ENCODE measurements at regions not wholly inside any gene's neighbourhood (a gene's known extent, or its start where the extent isn't known, plus 50 kb on each side); places are given as distances from the start of the nearest gene placed in this dataset.
"Not testable (repeated sequence)": the region's sequence is repeated elsewhere in the genome, so short reads cannot be mapped to it uniquely, and the experiment has no call there.

DNA sequence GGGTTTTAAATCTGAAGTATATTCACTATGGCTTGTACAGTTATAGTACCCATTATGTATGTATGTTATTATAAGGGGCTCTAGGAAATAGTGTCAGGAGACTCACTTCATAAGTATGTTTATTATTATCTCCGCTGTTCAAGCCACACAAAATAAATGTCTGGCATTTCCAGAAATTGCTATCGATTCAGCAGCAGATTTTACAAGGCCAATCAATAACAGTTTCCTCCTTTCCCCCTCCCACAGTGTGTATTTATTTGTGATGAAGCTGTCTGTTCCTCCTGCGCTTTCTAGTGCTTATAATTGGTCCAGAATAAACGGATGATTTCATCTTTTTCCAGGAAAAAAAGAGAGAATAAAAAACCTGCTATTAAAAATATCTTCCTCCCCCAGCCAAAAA, 134.2 kb upstream of the LPP start:
- Mint-ChIP-seq H3K36me3 (no peaks in the 10 kb centered on the region), H3K27me3 (no peaks in the 10 kb centered on the region), H3K4me1 (ENCODE audit: unreplicated experiment) (peaks cover 9% of the 10 kb centered on the region), H3K9me3 (peaks cover 4% of the 10 kb centered on the region), H3K4me3 (no peak overlapping the region), H3K27ac (no peak overlapping the region)
- DNase-seq (ENCODE audit: extremely low spot score, unreplicated experiment) = no peak
- TF ChIP-seq, protein P1, sequence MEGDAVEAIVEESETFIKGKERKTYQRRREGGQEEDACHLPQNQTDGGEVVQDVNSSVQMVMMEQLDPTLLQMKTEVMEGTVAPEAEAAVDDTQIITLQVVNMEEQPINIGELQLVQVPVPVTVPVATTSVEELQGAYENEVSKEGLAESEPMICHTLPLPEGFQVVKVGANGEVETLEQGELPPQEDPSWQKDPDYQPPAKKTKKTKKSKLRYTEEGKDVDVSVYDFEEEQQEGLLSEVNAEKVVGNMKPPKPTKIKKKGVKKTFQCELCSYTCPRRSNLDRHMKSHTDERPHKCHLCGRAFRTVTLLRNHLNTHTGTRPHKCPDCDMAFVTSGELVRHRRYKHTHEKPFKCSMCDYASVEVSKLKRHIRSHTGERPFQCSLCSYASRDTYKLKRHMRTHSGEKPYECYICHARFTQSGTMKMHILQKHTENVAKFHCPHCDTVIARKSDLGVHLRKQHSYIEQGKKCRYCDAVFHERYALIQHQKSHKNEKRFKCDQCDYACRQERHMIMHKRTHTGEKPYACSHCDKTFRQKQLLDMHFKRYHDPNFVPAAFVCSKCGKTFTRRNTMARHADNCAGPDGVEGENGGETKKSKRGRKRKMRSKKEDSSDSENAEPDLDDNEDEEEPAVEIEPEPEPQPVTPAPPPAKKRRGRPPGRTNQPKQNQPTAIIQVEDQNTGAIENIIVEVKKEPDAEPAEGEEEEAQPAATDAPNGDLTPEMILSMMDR (conservative IDR thresholded peaks at IDR 0.05) = no peak

DNA sequence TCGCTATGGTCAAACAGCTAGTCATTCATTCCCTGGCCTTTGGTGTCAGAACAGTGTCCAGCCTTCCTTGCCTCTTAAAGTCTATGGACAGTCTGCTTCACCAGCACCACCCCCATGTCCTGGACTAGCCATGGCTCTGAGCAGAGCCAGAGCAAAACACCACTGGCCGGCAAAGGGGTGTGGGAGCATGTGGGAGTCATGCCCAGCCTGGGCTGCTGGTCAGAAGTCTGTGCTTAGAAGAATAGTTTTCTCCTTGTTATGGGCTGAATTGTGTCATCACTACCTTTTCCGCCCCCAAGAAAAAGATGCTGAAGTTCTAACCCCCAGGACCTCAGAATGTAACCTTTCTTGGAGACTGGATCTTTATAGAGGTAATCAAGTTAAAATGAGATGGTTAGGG, 132.9 kb upstream of the LPP start:
- Mint-ChIP-seq H3K4me1 (ENCODE audit: unreplicated experiment) (peaks cover 16% of the 10 kb centered on the region), H3K27ac (peak overlapping the region; percentile 41), H3K4me3 (no peak overlapping the region), H3K27me3 (no peaks in the 10 kb centered on the region), H3K36me3 (no peaks in the 10 kb centered on the region), H3K9me3 (peaks cover 4% of the 10 kb centered on the region)
- TF ChIP-seq, protein P1 (conservative IDR thresholded peaks at IDR 0.05) = no peak
- no peak for DNase-seq (ENCODE audit: extremely low spot score, unreplicated experiment)

DNA sequence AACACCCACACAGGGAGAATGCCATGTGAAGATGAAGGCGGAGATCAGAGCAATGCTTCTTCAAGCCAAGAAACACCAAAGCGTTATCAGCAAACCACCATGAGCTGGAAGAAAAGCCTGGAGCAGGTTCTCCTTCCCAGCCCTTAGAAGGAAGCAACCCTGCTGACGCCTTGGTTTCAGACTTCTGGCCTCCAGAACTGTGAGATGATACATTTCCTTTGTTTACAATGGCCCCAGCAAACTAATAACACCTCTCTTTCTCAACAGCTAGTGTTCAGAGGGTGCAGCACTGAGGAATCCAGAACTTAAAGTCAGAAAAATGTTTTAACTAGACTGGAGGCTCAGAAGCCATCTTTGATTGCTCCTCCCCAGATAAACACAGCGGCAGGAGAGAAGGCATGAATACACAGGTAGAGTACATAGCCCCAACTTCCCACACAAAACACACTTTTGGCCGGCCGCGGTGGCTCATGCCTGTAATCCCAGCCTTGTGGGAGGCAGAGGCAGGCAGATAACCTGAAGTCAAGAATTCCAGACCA, 132.4 kb upstream of the LPP start:
- no peak overlapping the region for H3K4me3 Mint-ChIP-seq
- H3K27me3 Mint-ChIP-seq = no peaks in the 10 kb centered on the region
- TF ChIP-seq, protein P1 (conservative IDR thresholded peaks at IDR 0.05) = no peak
- peak overlapping the region; percentile 81 for H3K27ac Mint-ChIP-seq
- H3K36me3 Mint-ChIP-seq = no peaks in the 10 kb centered on the region
- DNase-seq (ENCODE audit: extremely low spot score, unreplicated experiment) = no peak
- peaks cover 16% of the 10 kb centered on the region for H3K4me1 Mint-ChIP-seq (ENCODE audit: unreplicated experiment)
- H3K9me3 Mint-ChIP-seq = peaks cover 4% of the 10 kb centered on the region

DNA sequence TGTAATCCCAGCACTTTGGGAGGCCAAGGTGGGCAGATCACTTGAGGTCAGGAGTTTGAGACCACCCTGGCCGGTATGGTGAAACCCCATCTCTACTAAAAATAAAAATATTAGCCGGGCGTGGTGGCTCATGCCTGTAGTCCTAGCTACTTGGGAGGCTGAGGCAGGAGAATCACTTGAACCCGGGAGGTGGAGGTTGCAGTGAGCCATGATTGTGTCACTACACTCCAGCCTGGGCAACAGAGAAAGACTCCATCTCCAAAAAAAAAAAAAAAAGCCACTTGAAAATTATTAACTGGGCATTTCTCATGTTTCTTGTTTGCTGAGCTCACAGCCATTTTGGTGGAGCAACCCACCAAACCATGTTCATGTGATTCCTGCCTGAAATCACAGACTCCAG, 131.1 kb upstream of the LPP start:
- H3K4me1 Mint-ChIP-seq (ENCODE audit: unreplicated experiment) = peaks cover 16% of the 10 kb centered on the region
- not testable (repeated sequence) for H3K36me3 Mint-ChIP-seq; H3K27ac Mint-ChIP-seq; H3K27me3 Mint-ChIP-seq; H3K4me3 Mint-ChIP-seq; H3K9me3 Mint-ChIP-seq; DNase-seq (ENCODE audit: extremely low spot score, unreplicated experiment)

- DNase-seq (ENCODE audit: extremely low spot score, unreplicated experiment) = no peak
- Mint-ChIP-seq H3K9me3 (peaks cover 4% of the 10 kb centered on the region), H3K36me3 (no peaks in the 10 kb centered on the region), H3K4me3 (no peak overlapping the region), H3K27me3 (no peaks in the 10 kb centered on the region), H3K4me1 (ENCODE audit: unreplicated experiment) (peaks cover 16% of the 10 kb centered on the region), H3K27ac (no peak overlapping the region)
- TF ChIP-seq, protein P1 (conservative IDR thresholded peaks at IDR 0.05) = no peak
Measured at GRCh38 chr3:188025555-188025954, 128.4 kb upstream of the LPP start.

- Mint-ChIP-seq H3K4me3 (peak overlapping the region; percentile 34), H3K9me3 (no peaks in the 10 kb centered on the region), H3K36me3 (no peaks in the 10 kb centered on the region), H3K27me3 (no peaks in the 10 kb centered on the region), H3K4me1 (ENCODE audit: unreplicated experiment) (peaks cover 15% of the 10 kb centered on the region), H3K27ac (peak overlapping the region; percentile 48)
- DNase-seq (ENCODE audit: extremely low spot score, unreplicated experiment) = no peak
- TF ChIP-seq, protein P1 (conservative IDR thresholded peaks at IDR 0.05) = no peak
Measured at GRCh38 chr3:188026191-188026968, 127.6 kb upstream of the LPP start.
